RWPE2 (cell line): ENCODE measurements at regions not wholly inside any gene's neighbourhood (a gene's known extent, or its start where the extent isn't known, plus 50 kb on each side); places are given as distances from the start of the nearest gene placed in this dataset.

Experiments
- ATAC-seq: fragments of 200-7000 bp; cut with Tn5 transposase; 3 replicates; pipeline ENCODE4 v1.9.1; 2021; ENCODE audit warnings: low read depth
- DNase-seq: peaks from one replicate; pipeline ENCODE4 v3.0.0-alpha.2; 2020; ENCODE audit warnings: low spot score
- H3K27ac ChIP-seq: fragments of 450-650 bp; 2 replicates; pipeline ENCODE4 v1.5.1; 2017; ENCODE audit warnings: mild to moderate bottlenecking; ENCODE audit not compliant: poor library complexity, severe bottlenecking
- H3K27me3 ChIP-seq: fragments of 250-450 bp; sonication (Bioruptor Pico); 2 replicates; pipeline ENCODE4 v1.5.1; 2021; ENCODE audit warnings: mild to moderate bottlenecking, moderate library complexity; ENCODE audit not compliant: insufficient read depth, poor library complexity, severe bottlenecking
- H3K36me3 ChIP-seq: fragments of 250-450 bp; sonication (Bioruptor Pico); 2 replicates; pipeline ENCODE4 v1.5.1; 2020; ENCODE audit warnings: low read depth, mild to moderate bottlenecking, moderate library complexity
- H3K4me1 ChIP-seq: fragments of 250-450 bp; sonication (Bioruptor Pico); 2 replicates; pipeline ENCODE4 v1.5.1; 2021; ENCODE audit warnings: mild to moderate bottlenecking, moderate library complexity; ENCODE audit not compliant: insufficient read depth, poor library complexity, severe bottlenecking
- H3K4me3 ChIP-seq: fragments of 250-450 bp; sonication (Bioruptor Pico); 2 replicates; pipeline ENCODE4 v1.5.1; 2021; ENCODE audit warnings: mild to moderate bottlenecking, moderate library complexity; ENCODE audit not compliant: severe bottlenecking
- H3K9me3 ChIP-seq: fragments of 250-450 bp; sonication (Bioruptor Pico); 2 replicates; pipeline ENCODE4 v1.5.1; 2021; ENCODE audit warnings: mild to moderate bottlenecking, moderate library complexity; ENCODE audit not compliant: severe bottlenecking
- CTCF ChIP-seq: fragments of 450-650 bp; IDR thresholded peaks from one replicate; pipeline ENCODE4 v1.5.1; 2017; ENCODE audit warnings: mild to moderate bottlenecking, moderate library complexity; ENCODE audit not compliant: poor library complexity, severe bottlenecking

- TF ChIP-seq CTCF = no peak
- peaks cover 3% of the 10 kb centered on the region for H3K4me1 ChIP-seq
- no peak overlapping the region for H3K27ac ChIP-seq
- no peaks in the 10 kb centered on the region for H3K36me3 ChIP-seq
- H3K9me3 ChIP-seq = peaks cover 3% of the 10 kb centered on the region
- no peak for ATAC-seq
- no peak for DNase-seq
- H3K4me3 ChIP-seq = no peak overlapping the region
- H3K27me3 ChIP-seq = no peaks in the 10 kb centered on the region
Measured at GRCh38 chr7:155192961-155193640, 104.6 kb upstream of the INSIG1 start.

DNA sequence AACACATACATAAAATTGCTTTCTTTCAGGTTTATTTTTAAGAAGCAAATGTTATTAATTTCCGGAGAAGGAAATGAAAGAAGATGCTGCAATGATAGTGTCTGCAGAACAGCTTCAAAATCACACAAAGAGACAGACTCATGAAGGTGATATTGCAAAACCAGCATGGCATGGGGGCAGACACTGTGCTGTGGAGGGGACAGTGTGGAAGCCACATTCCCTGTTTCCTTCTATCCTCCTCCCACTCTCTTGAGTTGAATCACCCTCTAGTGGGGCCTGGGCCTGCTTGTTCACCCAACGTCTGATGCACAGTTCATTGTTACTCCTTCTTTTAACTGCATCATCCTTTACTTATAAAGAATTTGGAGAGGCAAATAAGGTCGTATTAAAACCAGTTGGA, 104.0 kb upstream of the INSIG1 start:
- H3K4me1 ChIP-seq = peaks cover 3% of the 10 kb centered on the region
- ATAC-seq (no peak), DNase-seq (no peak)
- H3K27ac ChIP-seq = no peak overlapping the region
- TF ChIP-seq CTCF = no peak
- H3K27me3 ChIP-seq = no peaks in the 10 kb centered on the region
- H3K9me3 ChIP-seq = peaks cover 3% of the 10 kb centered on the region
- no peak overlapping the region for H3K4me3 ChIP-seq
- no peaks in the 10 kb centered on the region for H3K36me3 ChIP-seq

DNA sequence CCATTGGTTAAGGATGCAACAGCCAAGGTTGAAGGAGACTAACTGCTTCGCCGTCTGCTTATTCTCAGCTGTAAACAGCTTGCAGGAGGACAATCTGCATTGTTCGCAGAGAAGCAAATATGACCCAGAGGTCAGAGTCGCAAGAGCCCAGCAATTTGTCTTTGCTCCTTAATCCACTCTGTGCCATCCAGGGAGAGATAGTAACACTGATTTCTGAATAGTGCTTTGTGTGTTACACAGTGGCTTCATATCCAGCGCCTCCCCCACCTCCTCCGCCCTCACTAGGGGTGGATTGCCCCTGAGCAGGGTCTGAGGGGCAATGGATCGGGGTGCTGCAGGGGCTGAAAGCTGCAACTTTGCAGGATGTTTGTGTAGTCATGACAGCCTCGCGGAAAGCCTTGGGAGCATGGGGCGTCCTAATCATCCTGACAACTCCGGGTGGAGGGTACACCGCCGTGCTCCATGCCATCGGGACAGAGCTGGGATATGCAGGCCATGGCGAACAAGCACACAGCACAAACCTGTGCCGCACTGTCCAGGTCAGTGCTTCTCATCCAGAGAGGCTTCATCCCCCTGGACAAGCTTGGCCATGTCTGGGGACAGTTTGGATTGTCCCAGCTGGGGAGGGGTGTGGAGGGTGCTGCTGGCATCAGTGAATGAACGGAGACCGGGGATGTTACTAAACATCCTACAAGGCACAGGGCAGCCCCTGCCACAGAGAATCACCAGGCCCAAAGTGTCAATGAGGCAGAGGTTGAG, 103.1 kb upstream of the INSIG1 start:
- no peak for DNase-seq
- Histone ChIP-seq H3K4me1 (no peaks in the 10 kb centered on the region), H3K9me3 (peaks cover 3% of the 10 kb centered on the region), H3K4me3 (no peak overlapping the region), H3K36me3 (no peaks in the 10 kb centered on the region), H3K27ac (no peak overlapping the region), H3K27me3 (no peaks in the 10 kb centered on the region)
- no peak for ATAC-seq
- no peak for TF ChIP-seq CTCF

DNA sequence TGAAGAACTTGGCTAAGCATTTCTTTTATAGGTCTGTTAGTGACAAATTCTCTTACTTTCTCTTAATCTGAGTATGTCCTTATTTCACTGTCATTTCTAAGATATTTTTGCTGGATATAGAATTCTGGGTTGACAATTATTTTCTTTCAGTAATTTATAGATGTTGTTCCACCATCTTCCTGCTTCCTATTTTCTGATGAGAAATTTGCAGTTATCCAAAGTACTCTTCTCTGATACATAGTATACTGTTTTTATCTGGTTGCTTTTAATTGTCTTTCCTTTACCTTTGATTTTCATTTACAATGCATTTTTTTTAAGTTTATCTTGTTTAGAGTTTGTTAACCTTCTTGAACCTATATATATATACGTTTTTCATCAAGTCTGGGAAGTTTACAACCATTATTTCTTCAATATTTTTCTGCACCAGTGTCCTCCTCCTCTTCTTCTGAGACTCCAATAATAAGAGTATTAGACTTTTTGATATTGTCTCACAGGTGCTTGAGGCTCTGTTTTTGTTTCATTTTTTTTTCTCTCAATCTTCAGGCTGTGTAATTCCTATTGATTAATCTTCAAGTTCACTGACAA, 101.6 kb upstream of the INSIG1 start:
- Histone ChIP-seq H3K27me3 (no peaks in the 10 kb centered on the region), H3K9me3 (peaks cover 3% of the 10 kb centered on the region), H3K27ac (no peak overlapping the region), H3K36me3 (no peaks in the 10 kb centered on the region), H3K4me1 (no peaks in the 10 kb centered on the region), H3K4me3 (no peak overlapping the region)
- TF ChIP-seq CTCF = no peak
- ATAC-seq = no peak
- no peak for DNase-seq
